ENCODE measurements at regions not wholly inside any gene's neighbourhood (a gene's known extent, or its start where the extent isn't known, plus 50 kb on each side); places are given as distances from the start of the nearest gene placed in this dataset.

DNA sequence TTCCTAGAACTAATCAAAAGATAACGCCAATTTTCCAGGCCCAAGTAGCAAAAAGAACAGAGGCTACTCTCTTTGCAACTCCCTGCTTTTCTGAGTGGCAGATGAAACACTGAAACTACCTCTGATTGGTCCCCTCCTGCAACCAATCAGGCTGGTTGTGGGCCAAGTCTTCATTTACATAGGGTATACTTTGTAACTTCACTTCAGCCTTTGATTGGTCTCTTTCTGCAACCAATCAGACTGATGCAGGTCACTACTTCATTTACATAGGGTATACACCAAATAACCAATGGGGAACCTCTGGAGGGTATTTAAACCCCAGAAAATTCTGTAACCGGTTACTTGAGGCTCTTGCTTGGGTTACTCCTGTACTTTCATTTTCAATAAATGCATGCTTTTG lies 289.6 kb downstream of the MED10 start:
- no peak for TF ChIP-seq CTCF (IDR thresholded peaks at IDR 0.05)
- no peak for TF ChIP-seq POLR2A (IDR thresholded peaks at IDR 0.05)

All from heart left ventricle (tissue), 13 donors.